HepG2 (cell line): ENCODE measurements at regions not wholly inside any gene's neighbourhood (a gene's known extent, or its start where the extent isn't known, plus 50 kb on each side); places are given as distances from the start of the nearest gene placed in this dataset.

Experiments used
- AKAP8 ChIP-seq: sonication (generic); formaldehyde crosslinking; IDR thresholded peaks from 2 replicates; pipeline ENCODE4 v1.5.1; 2020; ENCODE audit warnings: mild to moderate bottlenecking, missing genetic modification reagents
- CBFB ChIP-seq: sonication (generic); formaldehyde crosslinking; IDR thresholded peaks from 2 replicates; pipeline ENCODE4 v1.4.0; 2020; ENCODE audit warnings: missing genetic modification reagents
- IRF9 ChIP-seq: sonication (generic); formaldehyde crosslinking; IDR thresholded peaks from 2 replicates; pipeline ENCODE4 v1.8.0; 2022; ENCODE audit warnings: missing genetic modification reagents, mild to moderate bottlenecking, borderline replicate concordance
- RBFOX2 ChIP-seq: fragments of 200-400 bp; formaldehyde crosslinking; IDR thresholded peaks from 2 replicates; pipeline ENCODE4 v1.6.1; 2017; ENCODE audit warnings: low read depth, mild to moderate bottlenecking, low read length
- TCF7L2 ChIP-seq: IDR thresholded peaks from 2 replicates; pipeline ENCODE4 v1.6.1; 2011; ENCODE audit warnings: mild to moderate bottlenecking, low read depth, low read length, moderate library complexity
- ZNF17 ChIP-seq: sonication (generic); formaldehyde crosslinking; IDR thresholded peaks from 2 replicates; pipeline ENCODE4 v1.5.0; 2020; ENCODE audit warnings: mild to moderate bottlenecking, missing genetic modification reagents
- ZNF232 ChIP-seq: sonication (generic); formaldehyde crosslinking; IDR thresholded peaks from 2 replicates; pipeline ENCODE4 v1.4.0; 2020; ENCODE audit warnings: missing genetic modification reagents, borderline replicate concordance
- ZNF317 ChIP-seq: sonication (generic); formaldehyde crosslinking; IDR thresholded peaks from 2 replicates; pipeline ENCODE4 v1.5.0; 2020; ENCODE audit warnings: mild to moderate bottlenecking, missing genetic modification reagents
- ZNF362 ChIP-seq: sonication (generic); formaldehyde crosslinking; IDR thresholded peaks from 2 replicates; pipeline ENCODE4 v1.4.0; 2020; ENCODE audit warnings: missing genetic modification reagents, mild to moderate bottlenecking, borderline replicate concordance
- ZNF777 ChIP-seq: sonication (generic); formaldehyde crosslinking; IDR thresholded peaks from 2 replicates; pipeline ENCODE4 v1.4.0; 2020; ENCODE audit warnings: missing genetic modification reagents

GRCh38 chr4:83177182-83177581 is 62.7 kb upstream of the PLAC8 start:
- no peak for TF ChIP-seq ZNF317 (CRISPR knock-in tag)
- no peak for TF ChIP-seq ZNF362 (CRISPR knock-in tag)
- TF ChIP-seq IRF9 (CRISPR knock-in tag), result no peak
- TF ChIP-seq TCF7L2, result no peak
- no peak for TF ChIP-seq CBFB (CRISPR knock-in tag)
- TF ChIP-seq RBFOX2, result no peak
- no peak for TF ChIP-seq ZNF777 (CRISPR knock-in tag)
- TF ChIP-seq AKAP8 (CRISPR knock-in tag), result no peak
- TF ChIP-seq ZNF17 (CRISPR knock-in tag), result no peak
- no peak for TF ChIP-seq ZNF232 (CRISPR knock-in tag)
